ENCODE measurements at regions not wholly inside any gene's neighbourhood (a gene's known extent, or its start where the extent isn't known, plus 50 kb on each side); places are given as distances from the start of the nearest gene placed in this dataset.
A peak's percentile ranks its signal among the peaks of the same experiment; 100 is the strongest.
"Not testable (repeated sequence)": the region's sequence is repeated elsewhere in the genome, so short reads cannot be mapped to it uniquely, and the experiment has no call there.

DNA sequence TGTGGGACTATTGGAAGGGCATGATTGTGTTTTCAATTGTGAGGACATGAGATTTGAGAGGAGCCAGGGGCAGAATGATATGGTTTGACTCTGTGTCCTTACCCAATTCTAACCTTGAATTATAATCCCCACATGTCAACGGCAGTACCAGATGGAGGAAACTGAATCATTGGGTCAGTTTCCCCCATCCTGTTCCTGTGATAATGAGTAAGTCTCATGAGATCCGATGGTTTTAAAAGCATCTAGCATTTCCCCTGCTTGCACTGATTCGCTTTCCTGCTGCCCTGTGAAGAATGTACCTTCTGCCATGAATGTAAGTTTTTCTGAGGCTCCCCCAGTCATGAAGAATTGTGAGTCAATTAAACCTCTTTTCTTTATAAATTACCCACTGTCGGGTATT, 1367.1 kb downstream of the XPNPEP1 start:
- TF ChIP-seq POLR2A (IDR thresholded peaks at IDR 0.05) (no peak), EP300 (IDR thresholded peaks at IDR 0.05) (no peak)
- TF ChIP-seq, protein P1, sequence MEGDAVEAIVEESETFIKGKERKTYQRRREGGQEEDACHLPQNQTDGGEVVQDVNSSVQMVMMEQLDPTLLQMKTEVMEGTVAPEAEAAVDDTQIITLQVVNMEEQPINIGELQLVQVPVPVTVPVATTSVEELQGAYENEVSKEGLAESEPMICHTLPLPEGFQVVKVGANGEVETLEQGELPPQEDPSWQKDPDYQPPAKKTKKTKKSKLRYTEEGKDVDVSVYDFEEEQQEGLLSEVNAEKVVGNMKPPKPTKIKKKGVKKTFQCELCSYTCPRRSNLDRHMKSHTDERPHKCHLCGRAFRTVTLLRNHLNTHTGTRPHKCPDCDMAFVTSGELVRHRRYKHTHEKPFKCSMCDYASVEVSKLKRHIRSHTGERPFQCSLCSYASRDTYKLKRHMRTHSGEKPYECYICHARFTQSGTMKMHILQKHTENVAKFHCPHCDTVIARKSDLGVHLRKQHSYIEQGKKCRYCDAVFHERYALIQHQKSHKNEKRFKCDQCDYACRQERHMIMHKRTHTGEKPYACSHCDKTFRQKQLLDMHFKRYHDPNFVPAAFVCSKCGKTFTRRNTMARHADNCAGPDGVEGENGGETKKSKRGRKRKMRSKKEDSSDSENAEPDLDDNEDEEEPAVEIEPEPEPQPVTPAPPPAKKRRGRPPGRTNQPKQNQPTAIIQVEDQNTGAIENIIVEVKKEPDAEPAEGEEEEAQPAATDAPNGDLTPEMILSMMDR (IDR thresholded peaks at IDR 0.05) = no peak
- H3K36me3 ChIP-seq = no peaks in the 10 kb centered on the region
- H3K9me3 ChIP-seq = no peaks in the 10 kb centered on the region
- no peak for DNase-seq
- WGBS, 3 donors = 86% methylated on average over 4 of the region's 4 CpGs
- H3K4me1 ChIP-seq (ENCODE audit: insufficient read depth) = no peaks in the 10 kb centered on the region
- H3K4me3 ChIP-seq = no peak overlapping the region
- intact Hi-C loops (cut with DNase I) = no loop called here
- no peak overlapping the region for H3K27ac ChIP-seq
- H3K27me3 ChIP-seq = no peaks in the 10 kb centered on the region

DNA sequence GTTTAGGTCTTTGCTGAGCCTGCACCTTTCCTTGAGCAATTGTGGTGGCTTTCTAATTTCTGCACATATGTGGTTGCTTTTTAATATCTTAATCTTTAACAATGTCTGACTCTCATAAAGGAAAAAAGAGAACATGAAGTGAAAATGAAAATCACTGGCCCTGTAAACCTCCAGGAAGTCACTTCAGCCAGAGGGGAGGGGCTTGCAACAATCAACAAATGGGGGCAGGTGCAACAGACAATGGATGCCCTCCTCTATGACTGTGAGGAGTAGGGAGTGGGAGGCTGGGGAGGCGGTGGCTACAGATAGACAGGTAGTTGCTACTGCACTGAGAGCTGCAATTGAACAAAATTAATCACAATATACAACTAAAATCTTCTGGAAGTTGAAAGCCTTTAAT, 1377.4 kb downstream of the XPNPEP1 start:
- no peak for DNase-seq
- no peaks in the 10 kb centered on the region for H3K4me1 ChIP-seq (ENCODE audit: insufficient read depth)
- no peak overlapping the region for H3K27ac ChIP-seq
- intact Hi-C loops (cut with DNase I) = no loop called here
- no peak overlapping the region for H3K4me3 ChIP-seq
- H3K9me3 ChIP-seq = no peaks in the 10 kb centered on the region
- WGBS, 3 donors = 65 to 85% (median 79%) methylated on average over 1 of the region's 1 CpG
- TF ChIP-seq, protein P1 (IDR thresholded peaks at IDR 0.05) = no peak
- TF ChIP-seq POLR2A (IDR thresholded peaks at IDR 0.05) (no peak), EP300 (IDR thresholded peaks at IDR 0.05) (no peak)
- no peaks in the 10 kb centered on the region for H3K27me3 ChIP-seq
- H3K36me3 ChIP-seq = no peaks in the 10 kb centered on the region

DNA sequence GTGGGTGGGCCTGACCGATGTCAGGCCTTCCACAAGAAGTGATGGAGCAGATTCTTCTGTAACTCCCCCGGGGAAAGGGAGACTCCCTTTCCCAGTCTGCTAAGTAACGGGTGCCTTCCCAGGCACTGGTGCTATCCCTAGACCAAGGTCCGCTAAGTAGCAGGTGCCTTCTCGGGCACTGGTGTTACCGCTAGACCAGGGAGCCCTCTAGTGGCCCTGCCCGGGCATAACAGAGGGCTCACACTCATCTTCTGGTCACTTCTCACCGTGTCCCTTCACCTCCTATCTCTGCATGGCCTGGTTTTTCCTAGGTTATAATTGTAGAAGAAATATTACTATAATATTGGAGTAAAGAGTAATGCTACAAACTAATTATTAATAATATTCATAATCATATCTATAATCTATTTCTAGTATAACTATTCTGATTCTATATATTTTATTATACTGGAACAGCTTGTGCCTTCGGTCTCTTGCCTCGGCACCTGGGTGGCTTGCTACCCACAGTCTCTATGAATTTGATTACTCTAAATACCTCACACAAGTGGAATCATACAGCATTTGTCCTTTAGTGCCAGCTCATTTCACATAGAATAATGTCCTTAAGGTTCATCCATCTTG, 1378.7 kb downstream of the XPNPEP1 start:
- 35 to 40% (median 36%) methylated on average over 10 of the region's 10 CpGs for WGBS, 3 donors
- Histone ChIP-seq H3K36me3 (no peaks in the 10 kb centered on the region), H3K4me3 (no peak overlapping the region), H3K4me1 (ENCODE audit: insufficient read depth) (no peaks in the 10 kb centered on the region), H3K27ac (no peak overlapping the region), H3K9me3 (no peaks in the 10 kb centered on the region), H3K27me3 (no peaks in the 10 kb centered on the region)
- intact Hi-C loops (cut with DNase I) = no loop called here
- no peak for TF ChIP-seq EP300 (IDR thresholded peaks at IDR 0.05)
- TF ChIP-seq POLR2A (IDR thresholded peaks at IDR 0.05) = no peak
- TF ChIP-seq, protein P1 (IDR thresholded peaks at IDR 0.05) = no peak
- DNase-seq = peak in 2 of 5 donors; percentile 12 to 27

DNA sequence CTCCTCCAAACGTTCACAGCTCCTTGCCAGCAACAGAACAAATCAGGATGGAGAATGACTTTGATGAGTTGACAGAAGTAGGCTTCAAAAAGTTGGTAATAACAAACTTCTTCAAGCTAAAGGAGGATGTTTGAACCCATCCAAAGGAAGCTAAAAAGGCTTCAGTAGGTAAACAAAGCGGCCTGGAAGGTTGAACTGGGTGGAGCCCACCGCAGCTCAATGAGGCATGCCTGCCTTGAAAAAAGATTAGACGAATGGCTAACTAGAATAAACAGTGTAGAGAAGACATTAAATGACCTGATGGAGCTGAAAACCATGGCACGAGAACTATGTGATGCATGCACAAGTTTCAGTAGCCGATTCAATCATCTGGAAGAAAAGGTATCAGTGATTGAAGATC, 1369.0 kb upstream of the SORCS1 start:
- WGBS, 3 donors = 84 to 86% (median 84%) methylated on average over 6 of the region's 6 CpGs
- H3K4me3 ChIP-seq; H3K4me1 ChIP-seq (ENCODE audit: insufficient read depth); DNase-seq; H3K27me3 ChIP-seq; intact Hi-C loops (cut with DNase I); H3K36me3 ChIP-seq; H3K9me3 ChIP-seq; H3K27ac ChIP-seq: not testable (repeated sequence)

DNA sequence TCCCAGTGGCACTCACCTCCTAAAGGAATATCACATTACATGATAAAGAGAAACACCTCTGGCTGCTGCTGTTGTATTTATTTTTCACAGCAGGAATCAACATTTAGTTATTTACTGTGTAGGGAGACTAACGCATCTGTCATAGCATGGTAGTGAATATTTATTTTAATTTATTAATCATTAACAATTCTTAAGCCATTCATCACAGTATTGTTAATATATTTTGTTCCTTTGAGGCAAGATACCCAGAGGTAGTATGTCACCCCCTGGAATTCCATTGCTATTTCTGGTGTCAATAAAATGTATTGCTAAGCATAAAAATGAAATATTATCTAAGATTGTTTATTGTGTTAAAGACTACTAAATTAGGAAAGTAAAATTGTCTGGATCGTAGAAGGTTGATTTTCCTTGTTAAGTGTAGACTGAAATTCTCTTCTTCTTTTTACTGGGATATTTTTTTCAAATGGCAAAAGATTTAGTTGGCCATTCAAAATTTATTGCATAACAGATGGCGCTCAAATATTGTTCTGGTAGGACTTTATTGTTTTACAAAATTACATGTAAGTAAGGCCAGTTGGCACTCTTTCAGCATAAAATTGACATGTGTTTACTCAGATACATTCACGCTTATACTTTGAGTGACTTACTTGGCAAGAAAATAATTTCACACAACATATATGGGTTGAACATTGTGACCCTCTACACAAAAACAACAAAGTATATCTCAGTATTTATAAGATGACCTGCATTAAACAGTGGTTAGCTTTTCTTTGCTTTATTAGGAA, 1358.7 kb upstream of the SORCS1 start:
- Histone ChIP-seq H3K27ac (no peak overlapping the region), H3K4me3 (no peak overlapping the region), H3K27me3 (no peaks in the 10 kb centered on the region), H3K4me1 (ENCODE audit: insufficient read depth) (no peaks in the 10 kb centered on the region), H3K9me3 (no peaks in the 10 kb centered on the region), H3K36me3 (no peaks in the 10 kb centered on the region)
- TF ChIP-seq, protein P1 (IDR thresholded peaks at IDR 0.05) = no peak
- TF ChIP-seq EP300 (IDR thresholded peaks at IDR 0.05) = no peak
- no peak for TF ChIP-seq POLR2A (IDR thresholded peaks at IDR 0.05)
- WGBS, 3 donors = 86 to 88% (median 87%) methylated on average over 4 of the region's 4 CpGs
- no peak for DNase-seq
- intact Hi-C loops (cut with DNase I) = no loop called here

All from ovary (tissue), 7 donors.